GM12892 (cell line): ENCODE measurements at regions not wholly inside any gene's neighbourhood (a gene's known extent, or its start where the extent isn't known, plus 50 kb on each side); places are given as distances from the start of the nearest gene placed in this dataset.

Experiments used
- DNase-seq: peaks from one replicate; pipeline ENCODE4 v3.0.0; 2011; ENCODE audit not compliant: insufficient read length
- FAIRE-seq: peaks from 2 replicates; lab custom pipeline; 2011; peaks lifted over from hg19 to GRCh38; lab: Jason Lieb, UNC
- POLR2A ChIP-seq: IDR thresholded peaks from 2 replicates; pipeline ENCODE4 v1.6.1; 2011; ENCODE audit warnings: low read depth, low read length, control low read depth
- POLR2AphosphoS5 ChIP-seq: IDR thresholded peaks from 2 replicates; pipeline ENCODE4 v1.6.1; 2011; ENCODE audit warnings: low read depth, low read length, control low read depth
- TAF1 ChIP-seq: IDR thresholded peaks from 2 replicates; pipeline ENCODE4 v1.6.1; 2011; ENCODE audit warnings: low read depth, mild to moderate bottlenecking, control low read depth, low read length, borderline replicate concordance

DNA sequence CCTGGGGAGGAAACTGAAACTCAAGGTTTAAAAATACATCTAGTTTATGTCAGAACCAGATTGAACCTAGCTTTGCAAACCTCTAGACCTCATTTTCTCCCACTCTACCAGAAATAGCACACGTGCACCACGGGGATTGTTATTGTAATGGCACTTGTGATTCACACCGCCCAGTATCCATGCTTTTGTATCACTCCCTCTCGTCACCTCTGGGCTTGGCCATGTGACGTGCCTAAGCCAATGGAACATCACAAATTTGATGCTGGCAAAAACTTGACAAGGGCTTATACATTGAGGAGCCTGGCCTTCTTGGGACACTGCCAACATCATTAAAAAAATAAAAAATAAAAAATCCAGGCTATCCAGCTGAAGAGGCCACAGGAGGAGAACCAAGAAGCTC lies 495.8 kb upstream of the POU3F3 start:
- no peak for FAIRE-seq
- TF ChIP-seq TAF1 (no peak), POLR2AphosphoS5 (no peak), POLR2A (no peak)
- no peak for DNase-seq

DNA sequence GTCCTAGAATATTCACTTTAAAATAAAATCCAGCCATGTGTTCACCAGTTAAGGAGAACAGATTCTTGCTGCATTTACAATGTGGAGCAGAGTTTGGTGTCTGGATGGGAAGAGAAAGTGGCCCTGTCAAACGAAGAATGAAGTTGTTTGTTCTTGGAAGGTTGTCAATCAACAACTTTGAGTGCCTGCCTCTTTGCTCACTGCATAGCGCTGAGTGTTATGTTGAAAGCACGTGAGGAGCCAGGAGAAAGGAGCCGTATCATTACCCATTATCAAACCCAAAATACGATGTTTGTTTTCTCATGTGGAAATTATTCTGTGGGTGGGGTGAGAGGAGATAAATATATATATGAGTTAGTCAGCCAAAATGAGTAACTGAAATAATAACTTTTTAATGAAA lies 492.5 kb upstream of the POU3F3 start:
- no peak for TF ChIP-seq TAF1
- TF ChIP-seq POLR2A: no peak
- TF ChIP-seq POLR2AphosphoS5: no peak
- FAIRE-seq: no peak
- DNase-seq: no peak

DNA sequence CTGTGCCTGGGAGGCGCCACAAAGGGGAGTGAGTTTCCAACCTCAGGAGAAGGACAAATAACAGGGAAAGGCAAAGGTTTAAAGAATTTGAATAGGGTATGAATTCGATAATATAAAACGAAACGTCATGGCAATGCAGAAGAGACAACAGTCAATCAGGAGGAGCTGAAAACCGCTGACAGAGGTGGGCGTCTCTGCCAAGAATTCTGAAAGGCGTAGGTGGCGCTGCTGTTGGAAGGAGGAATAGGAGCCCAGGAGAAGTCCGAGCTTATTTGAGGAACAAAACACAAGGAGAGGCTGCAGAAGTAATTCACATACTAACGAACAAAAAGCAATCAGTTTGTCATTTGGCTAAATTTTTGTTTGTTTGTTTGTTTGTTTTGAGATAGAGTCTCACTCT lies 485.8 kb upstream of the POU3F3 start:
- FAIRE-seq (no peak), DNase-seq (no peak)

DNA sequence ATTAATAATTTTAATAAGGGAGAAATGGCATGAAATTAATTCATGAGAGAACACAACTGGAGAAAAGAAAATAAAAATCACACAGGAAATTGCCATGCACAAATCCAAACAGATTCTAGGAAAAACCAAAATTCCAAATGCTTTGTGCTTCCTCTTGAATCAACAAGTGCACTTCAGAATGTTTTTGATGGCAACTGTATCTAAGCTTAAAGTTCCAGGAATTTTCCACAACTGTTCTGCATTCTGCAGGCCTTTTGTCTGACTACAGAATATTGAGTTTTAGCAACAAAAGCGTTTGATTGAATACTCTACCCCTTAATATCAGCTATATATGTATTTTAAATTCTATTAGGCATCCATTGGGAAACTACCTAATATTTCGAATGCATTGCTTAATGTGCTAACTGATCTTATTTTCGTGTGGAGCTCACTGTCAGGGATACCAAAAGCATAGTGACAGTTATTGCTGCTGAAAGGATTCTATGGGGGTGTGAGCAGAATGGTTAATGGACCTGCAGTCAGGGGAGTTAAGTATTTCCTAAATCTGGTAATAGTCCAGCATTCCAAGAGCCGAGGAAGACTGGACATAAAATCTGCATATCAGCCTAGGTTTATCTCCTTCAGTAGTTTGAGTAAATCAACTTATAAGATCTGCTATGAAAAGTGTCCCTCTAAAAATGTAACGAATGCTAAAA lies 482.7 kb upstream of the POU3F3 start:
- FAIRE-seq: no peak
- TF ChIP-seq TAF1 (no peak), POLR2AphosphoS5 (no peak), POLR2A (no peak)
- no peak for DNase-seq

More for the DNA sequence above, 485.8 kb upstream of the POU3F3 start:
- TF ChIP-seq POLR2AphosphoS5 (no peak), TAF1 (no peak)

DNA sequence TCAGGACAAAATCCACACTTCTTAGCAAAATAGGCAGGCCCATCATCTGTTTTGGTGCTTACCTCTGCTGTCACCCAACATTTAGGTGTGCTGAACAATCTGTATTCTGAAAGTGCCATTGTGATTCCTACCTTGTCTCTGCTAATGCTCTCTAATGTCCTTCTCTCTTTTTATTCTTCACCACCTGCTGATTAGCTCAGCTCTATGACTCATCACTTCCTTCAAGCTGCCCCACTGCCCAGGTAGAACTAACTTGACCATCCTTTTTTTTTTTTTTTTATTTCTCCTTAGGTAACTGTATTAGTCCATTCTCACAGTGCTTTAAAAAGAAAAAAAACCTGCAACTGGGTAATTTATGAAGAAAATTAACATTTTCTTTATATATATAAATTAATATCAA lies 478.7 kb upstream of the POU3F3 start:
- FAIRE-seq (no peak), DNase-seq (no peak)

DNA sequence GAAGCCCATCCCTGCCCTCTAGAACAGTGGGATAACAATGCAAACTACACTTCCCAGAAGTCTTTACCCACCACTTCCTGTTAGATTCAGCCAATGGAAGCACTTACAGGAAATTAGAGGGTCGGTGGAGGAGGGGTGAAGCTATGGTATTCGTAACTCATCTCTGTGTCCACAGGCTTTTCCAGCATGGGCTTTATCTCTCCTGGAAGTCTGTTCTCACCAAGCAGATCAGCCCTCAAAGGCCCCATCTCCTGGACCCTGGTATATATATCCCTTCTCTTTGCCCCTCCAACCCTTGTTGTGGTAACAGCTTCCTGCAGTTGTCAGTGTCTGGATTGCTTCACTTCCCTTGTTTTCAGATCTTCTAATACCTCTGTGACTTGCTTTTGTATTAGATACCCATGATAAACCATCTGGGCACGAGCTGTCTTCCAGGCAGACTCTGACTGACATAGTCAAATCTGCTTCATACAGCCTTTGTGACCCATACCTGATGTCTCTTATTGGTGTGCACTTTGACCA lies 475.0 kb upstream of the POU3F3 start:
- DNase-seq: no peak
- no peak for TF ChIP-seq POLR2A
- no peak for TF ChIP-seq TAF1
- TF ChIP-seq POLR2AphosphoS5: no peak
- no peak for FAIRE-seq

More for the DNA sequence above, 478.7 kb upstream of the POU3F3 start:
- TF ChIP-seq POLR2AphosphoS5 (no peak), TAF1 (no peak), POLR2A (no peak)

DNA sequence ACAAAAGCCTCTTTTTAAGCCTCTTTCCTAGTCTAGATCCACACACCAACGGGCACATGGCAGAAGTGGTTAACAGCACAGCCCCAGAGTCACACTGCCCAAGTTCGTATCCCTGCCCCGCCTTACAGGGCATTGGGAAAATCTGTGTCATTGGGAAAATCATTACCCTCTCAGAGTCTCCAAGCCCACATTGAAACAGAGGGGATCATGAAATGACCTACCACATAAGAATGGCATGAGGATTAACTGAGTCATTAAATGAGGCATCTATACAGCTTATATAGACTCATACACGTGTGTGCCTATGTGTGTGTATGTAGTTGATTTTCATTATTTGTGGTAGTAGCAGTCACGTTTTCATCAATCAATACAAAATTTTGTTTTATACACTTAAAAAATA lies 469.0 kb upstream of the POU3F3 start:
- DNase-seq (no peak), FAIRE-seq (no peak)
- TF ChIP-seq TAF1 (no peak), POLR2AphosphoS5 (no peak), POLR2A (no peak)

DNA sequence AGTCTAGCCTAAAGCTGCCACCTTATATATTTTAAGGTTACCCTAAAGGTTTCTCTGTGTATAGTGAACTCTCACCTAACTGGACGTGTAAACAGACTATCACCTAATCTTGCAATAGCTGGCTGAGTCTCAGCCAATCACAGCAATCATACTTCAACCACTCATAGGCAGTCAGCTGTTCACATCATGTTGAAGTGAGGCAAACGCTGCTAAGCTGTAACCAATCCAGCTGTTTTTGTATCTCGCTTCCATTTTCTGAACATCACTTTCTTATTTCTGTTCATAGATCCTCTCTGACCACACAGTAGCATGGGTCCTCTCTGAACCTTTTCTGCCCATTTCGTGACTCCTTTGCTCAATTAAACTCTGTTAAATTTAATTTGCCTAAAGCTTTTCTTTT lies 468.2 kb upstream of the POU3F3 start:
- no peak for DNase-seq
- no peak for TF ChIP-seq POLR2A
- no peak for TF ChIP-seq TAF1
- TF ChIP-seq POLR2AphosphoS5: no peak
- no peak for FAIRE-seq

DNA sequence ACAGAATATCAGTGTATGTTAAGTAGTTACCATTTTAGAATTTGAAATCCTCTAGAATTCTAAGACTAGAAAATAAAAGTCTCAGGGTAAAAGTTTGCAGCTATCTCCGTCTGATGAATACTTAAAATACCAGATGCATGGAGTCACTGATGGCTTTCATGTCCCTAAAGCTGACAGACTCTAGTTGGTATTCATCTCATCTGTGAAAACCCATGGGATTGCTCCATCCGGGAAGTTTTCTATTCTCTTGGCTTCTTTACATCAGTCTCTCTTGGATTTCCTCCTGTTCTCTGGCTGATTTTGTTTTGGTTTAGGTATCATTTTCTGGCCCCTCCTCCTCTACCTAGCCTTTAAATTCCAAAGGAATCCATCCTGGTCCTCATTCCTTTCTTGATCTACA lies 465.6 kb upstream of the POU3F3 start:
- TF ChIP-seq POLR2A (no peak), TAF1 (no peak), POLR2AphosphoS5 (no peak)
- FAIRE-seq (no peak), DNase-seq (no peak)

DNA sequence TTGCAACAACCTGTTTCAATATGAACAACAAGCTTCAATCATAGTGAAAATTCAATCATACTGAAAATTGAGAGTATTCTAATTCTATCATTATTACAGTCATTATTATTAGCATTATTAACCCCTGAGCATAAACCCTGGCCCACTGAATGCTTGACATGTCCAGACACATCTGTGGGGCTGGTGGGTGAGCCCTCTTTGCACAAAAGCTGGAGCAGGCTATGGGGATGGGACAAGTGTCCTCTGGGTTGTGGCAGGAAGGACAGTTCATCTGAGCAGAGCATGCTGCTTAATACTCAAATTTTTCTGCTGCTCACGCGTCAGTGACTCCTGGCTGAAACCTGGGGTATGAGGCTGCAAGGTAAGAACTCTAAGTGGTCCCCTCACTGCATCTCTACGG lies 451.1 kb upstream of the POU3F3 start:
- DNase-seq (no peak), FAIRE-seq (no peak)
- TF ChIP-seq TAF1 (no peak), POLR2AphosphoS5 (no peak), POLR2A (no peak)

DNA sequence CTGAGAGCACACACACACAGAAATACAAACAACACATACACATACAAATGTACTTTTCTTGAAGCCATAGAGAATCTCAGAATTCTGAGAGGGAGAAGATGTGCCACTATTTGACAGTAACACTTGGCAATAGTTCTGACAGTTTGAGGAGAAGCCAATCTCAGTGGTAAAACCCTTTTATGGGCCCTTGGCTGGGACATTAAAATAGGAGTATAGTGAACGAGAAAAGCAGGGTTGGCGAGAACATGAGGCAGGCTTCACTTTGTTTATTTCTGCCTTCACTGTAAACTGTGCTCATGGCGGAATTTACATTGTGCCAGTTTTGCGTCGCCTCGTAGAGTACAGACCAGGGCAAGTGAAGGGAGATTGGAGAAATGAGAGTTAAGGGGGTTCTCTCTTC lies 449.4 kb upstream of the POU3F3 start:
- TF ChIP-seq POLR2AphosphoS5 (no peak), POLR2A (no peak), TAF1 (no peak)
- DNase-seq (no peak), FAIRE-seq (no peak)

DNA sequence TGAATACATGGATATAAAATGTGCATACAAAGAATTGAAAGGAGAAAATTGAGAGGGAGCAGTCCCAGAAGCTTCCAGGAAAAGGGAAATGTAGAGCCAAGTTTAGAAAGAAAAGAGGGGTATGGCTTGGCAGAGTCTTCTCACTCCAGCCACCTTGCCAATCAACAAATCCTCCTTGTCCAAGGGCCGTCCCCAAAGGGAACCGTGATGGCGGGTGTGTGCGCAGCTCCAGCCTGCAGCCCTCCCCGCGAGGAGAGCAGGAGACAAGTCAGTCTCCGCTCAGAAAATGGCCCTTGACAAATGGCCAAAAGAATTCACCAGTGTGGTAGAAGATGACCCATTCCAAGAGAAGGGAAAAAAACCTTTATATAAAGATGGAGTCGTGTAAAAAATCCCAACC lies 448.3 kb upstream of the POU3F3 start:
- DNase-seq (no peak), FAIRE-seq (no peak)
- TF ChIP-seq TAF1 (no peak), POLR2AphosphoS5 (no peak), POLR2A (no peak)
